Smooth muscle cell (in vitro differentiated cells): ENCODE measurements at regions not wholly inside any gene's neighbourhood (a gene's known extent, or its start where the extent isn't known, plus 50 kb on each side); places are given as distances from the start of the nearest gene placed in this dataset.

Experiments
- DNase-seq: peaks from one replicate; lab custom pipeline; 2025; ENCODE audit not compliant: unreplicated experiment; lab: John Stamatoyannopoulos, UW
- H2AFZ ChIP-seq: fragments of 200-600 bp; sonication (generic); 2 replicates; pipeline ENCODE4 v1.6.0; 2016; ENCODE audit warnings: antibody characterized with exemption, low read depth, mild to moderate bottlenecking
- H3F3A ChIP-seq: fragments of 200-600 bp; sonication (generic); 2 replicates; pipeline ENCODE4 v1.6.0; 2017; ENCODE audit warnings: antibody characterized with exemption, low read depth
- H3K27ac ChIP-seq: fragments of 200-600 bp; sonication (generic); 2 replicates; pipeline ENCODE4 v1.5.1; 2016; ENCODE audit warnings: low read depth, mild to moderate bottlenecking
- H3K27me3 ChIP-seq: fragments of 200-600 bp; sonication (generic); 2 replicates; pipeline ENCODE4 v1.6.1; 2016; ENCODE audit warnings: low read depth, mild to moderate bottlenecking
- H3K36me3 ChIP-seq: fragments of 200-600 bp; sonication (generic); 2 replicates; pipeline ENCODE4 v1.5.1; 2016; ENCODE audit warnings: low read depth
- H3K4me1 ChIP-seq: fragments of 200-600 bp; sonication (generic); 2 replicates; pipeline ENCODE4 v1.5.1; 2016; ENCODE audit warnings: low read depth
- H3K4me2 ChIP-seq: fragments of 200-600 bp; sonication (generic); 2 replicates; pipeline ENCODE4 v1.6.0; 2016; ENCODE audit warnings: mild to moderate bottlenecking
- H3K4me3 ChIP-seq: fragments of 200-600 bp; sonication (generic); 2 replicates; pipeline ENCODE4 v1.5.1; 2016; ENCODE audit warnings: mild to moderate bottlenecking
- H3K79me2 ChIP-seq: fragments of 200-600 bp; sonication (generic); 2 replicates; pipeline ENCODE4 v1.6.0; 2016; ENCODE audit warnings: low read depth, mild to moderate bottlenecking
- H3K9ac ChIP-seq: fragments of 200-600 bp; sonication (generic); 2 replicates; pipeline ENCODE4 v1.6.0; 2016; ENCODE audit warnings: low read depth
- H3K9me3 ChIP-seq: fragments of 200-600 bp; sonication (generic); replicated peaks from 2 replicates; pipeline ENCODE4 v1.5.1; 2016; ENCODE audit warnings: low read depth
- H4K20me1 ChIP-seq: fragments of 200-600 bp; sonication (generic); 2 replicates; pipeline ENCODE4 v1.6.0; 2016; ENCODE audit warnings: low read depth
- WGBS: methylation state at CpG from one replicate; pipeline ENCODE4 v1.1.7; 2016; ENCODE audit warnings: low lambda C conversion rate; 5-methylcytosine and 5-hydroxymethylcytosine counted together
- TF ChIP-seq, protein P1 (sequence below): fragments of 200-600 bp; sonication (generic); IDR thresholded peaks from 2 replicates; pipeline ENCODE4 v1.5.1; 2017; ENCODE audit warnings: borderline replicate concordance, mild to moderate bottlenecking, antibody characterized with exemption; ENCODE audit not compliant: insufficient read depth, poor library complexity, severe bottlenecking

DNA sequence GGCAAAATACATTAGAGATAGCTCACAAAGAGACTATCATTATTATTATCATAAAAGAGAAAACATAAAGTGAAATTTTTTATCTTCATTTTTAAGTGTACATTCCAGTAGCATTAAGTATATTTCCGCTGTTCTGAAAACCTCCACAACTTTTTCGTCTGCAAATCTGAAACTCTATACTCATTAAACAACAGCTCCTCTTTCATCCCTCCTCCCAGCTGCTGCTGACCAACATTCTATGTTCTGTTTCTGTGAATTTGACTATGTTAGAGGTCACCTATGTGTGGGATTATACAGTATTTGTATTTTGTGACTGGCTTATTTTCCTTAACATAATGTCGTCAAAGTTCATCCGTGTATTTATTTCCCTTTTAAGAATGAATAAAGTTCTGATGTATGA, 429.3 kb upstream of the TPK1 start:
- Histone ChIP-seq H3K9me3 (no peaks in the 10 kb centered on the region), H3K4me2 (no peak overlapping the region), H3F3A (no peaks in the 10 kb centered on the region), H3K4me1 (no peaks in the 10 kb centered on the region), H3K9ac (no peak overlapping the region), H3K79me2 (no peaks in the 10 kb centered on the region), H4K20me1 (no peaks in the 10 kb centered on the region), H3K27ac (no peak overlapping the region), H3K27me3 (no peaks in the 10 kb centered on the region), H2AFZ (no peak overlapping the region), H3K36me3 (no peaks in the 10 kb centered on the region), H3K4me3 (no peak overlapping the region)
- DNase-seq: no peak
- 84% methylated on average over 4 of the region's 4 CpGs for WGBS
- TF ChIP-seq, protein P1, sequence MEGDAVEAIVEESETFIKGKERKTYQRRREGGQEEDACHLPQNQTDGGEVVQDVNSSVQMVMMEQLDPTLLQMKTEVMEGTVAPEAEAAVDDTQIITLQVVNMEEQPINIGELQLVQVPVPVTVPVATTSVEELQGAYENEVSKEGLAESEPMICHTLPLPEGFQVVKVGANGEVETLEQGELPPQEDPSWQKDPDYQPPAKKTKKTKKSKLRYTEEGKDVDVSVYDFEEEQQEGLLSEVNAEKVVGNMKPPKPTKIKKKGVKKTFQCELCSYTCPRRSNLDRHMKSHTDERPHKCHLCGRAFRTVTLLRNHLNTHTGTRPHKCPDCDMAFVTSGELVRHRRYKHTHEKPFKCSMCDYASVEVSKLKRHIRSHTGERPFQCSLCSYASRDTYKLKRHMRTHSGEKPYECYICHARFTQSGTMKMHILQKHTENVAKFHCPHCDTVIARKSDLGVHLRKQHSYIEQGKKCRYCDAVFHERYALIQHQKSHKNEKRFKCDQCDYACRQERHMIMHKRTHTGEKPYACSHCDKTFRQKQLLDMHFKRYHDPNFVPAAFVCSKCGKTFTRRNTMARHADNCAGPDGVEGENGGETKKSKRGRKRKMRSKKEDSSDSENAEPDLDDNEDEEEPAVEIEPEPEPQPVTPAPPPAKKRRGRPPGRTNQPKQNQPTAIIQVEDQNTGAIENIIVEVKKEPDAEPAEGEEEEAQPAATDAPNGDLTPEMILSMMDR: no peak

DNA sequence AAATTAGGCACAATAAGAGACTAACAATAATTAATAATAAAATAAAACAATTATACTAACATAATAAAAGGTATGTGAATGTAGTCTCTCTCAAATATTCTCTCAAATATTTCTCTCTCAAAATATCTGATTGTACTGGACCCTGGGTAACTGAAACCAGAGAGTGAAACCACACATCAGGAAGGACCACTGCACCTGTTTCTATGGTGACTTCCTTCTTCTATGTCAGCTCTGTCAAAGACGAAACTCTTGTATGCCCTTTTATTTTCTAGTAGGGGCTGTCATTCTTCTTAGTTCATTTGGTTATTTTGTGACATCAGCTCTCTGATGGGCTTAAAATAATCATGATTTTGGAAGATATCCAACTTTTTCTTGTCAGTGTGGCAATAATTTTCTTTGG, 428.0 kb upstream of the TPK1 start:
- Histone ChIP-seq H3K27me3 (no peaks in the 10 kb centered on the region), H3K36me3 (no peaks in the 10 kb centered on the region), H3K4me1 (no peaks in the 10 kb centered on the region), H3K27ac (no peak overlapping the region), H3K9ac (no peak overlapping the region), H3K4me3 (no peak overlapping the region), H2AFZ (no peak overlapping the region), H4K20me1 (no peaks in the 10 kb centered on the region), H3K4me2 (no peak overlapping the region), H3F3A (no peaks in the 10 kb centered on the region), H3K9me3 (no peaks in the 10 kb centered on the region), H3K79me2 (no peaks in the 10 kb centered on the region)
- 0% methylated on average over 1 of the region's 1 CpG for WGBS
- TF ChIP-seq, protein P1: no peak
- DNase-seq: no peak

DNA sequence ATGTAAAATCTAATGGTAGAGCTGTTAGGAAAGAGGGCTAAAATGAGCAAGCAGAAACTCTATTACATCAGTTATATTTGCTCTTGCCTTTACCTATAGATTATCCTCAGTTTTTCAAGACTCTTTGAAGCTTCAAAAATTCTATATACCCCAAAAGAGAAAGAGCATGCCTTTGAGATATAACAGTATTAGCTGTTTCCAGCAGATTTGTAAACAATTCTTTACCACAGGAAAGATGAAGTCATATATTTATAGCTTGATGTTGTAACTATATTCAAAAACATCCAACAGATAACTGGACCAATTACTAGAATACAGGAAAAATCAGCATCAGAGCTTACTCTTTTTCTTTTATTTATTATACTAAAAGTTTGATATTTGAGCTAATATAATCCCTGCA, 416.2 kb upstream of the TPK1 start:
- Histone ChIP-seq H3F3A (no peaks in the 10 kb centered on the region), H3K27me3 (no peaks in the 10 kb centered on the region), H3K9ac (no peak overlapping the region), H2AFZ (no peak overlapping the region), H3K9me3 (no peaks in the 10 kb centered on the region), H3K27ac (no peak overlapping the region), H3K79me2 (no peaks in the 10 kb centered on the region), H3K4me3 (no peak overlapping the region), H3K4me1 (no peaks in the 10 kb centered on the region), H3K4me2 (no peak overlapping the region), H4K20me1 (no peaks in the 10 kb centered on the region), H3K36me3 (no peaks in the 10 kb centered on the region)
- DNase-seq: no peak
- TF ChIP-seq, protein P1: no peak

DNA sequence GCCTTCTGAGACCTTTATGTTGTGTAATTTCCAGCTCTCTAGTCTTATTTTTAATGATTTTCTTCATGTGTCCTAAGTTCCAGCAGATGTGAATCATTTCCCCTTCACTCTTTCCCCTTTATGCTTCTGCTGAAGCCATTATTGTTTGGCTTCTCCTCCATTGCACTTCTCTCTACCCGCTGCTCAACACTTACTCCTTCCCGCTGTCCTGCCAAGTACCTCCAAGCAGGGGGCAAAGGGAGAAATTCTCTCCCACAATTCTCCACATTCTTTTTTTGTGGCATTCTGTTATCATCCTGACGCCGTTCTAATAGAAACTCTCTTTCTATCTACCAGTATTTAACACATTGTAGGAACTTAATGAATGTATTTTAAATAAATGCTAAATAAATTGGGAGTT, 388.9 kb upstream of the TPK1 start:
- no peaks in the 10 kb centered on the region for H3K27me3 ChIP-seq
- H3K79me2 ChIP-seq: no peaks in the 10 kb centered on the region
- H4K20me1 ChIP-seq: no peaks in the 10 kb centered on the region
- H2AFZ ChIP-seq: no peak overlapping the region
- no peak overlapping the region for H3K4me2 ChIP-seq
- no peaks in the 10 kb centered on the region for H3K36me3 ChIP-seq
- H3K9me3 ChIP-seq: no peaks in the 10 kb centered on the region
- no peaks in the 10 kb centered on the region for H3F3A ChIP-seq
- no peak overlapping the region for H3K9ac ChIP-seq
- DNase-seq: no peak
- 23% methylated on average over 4 of the region's 4 CpGs for WGBS
- no peak overlapping the region for H3K4me3 ChIP-seq
- TF ChIP-seq, protein P1: no peak
- H3K27ac ChIP-seq: no peak overlapping the region
- no peaks in the 10 kb centered on the region for H3K4me1 ChIP-seq
